OCI-LY3 (cell line): ENCODE measurements at regions not wholly inside any gene's neighbourhood (a gene's known extent, or its start where the extent isn't known, plus 50 kb on each side); places are given as distances from the start of the nearest gene placed in this dataset.
A peak's percentile ranks its signal among the peaks of the same experiment; 100 is the strongest.

Experiments
- H2AFZ ChIP-seq: fragments of 200-600, 300-600 bp; shearing (Covaris generic); 2 replicates; pipeline ENCODE4 v1.6.0; 2014; ENCODE audit warnings: antibody characterized with exemption, low read depth, low read length
- H3K27ac ChIP-seq: fragments of 200-600, 300-600 bp; sonication (generic); 2 replicates; pipeline ENCODE4 v1.5.1; 2014; ENCODE audit warnings: mild to moderate bottlenecking, low read length, moderate library complexity, mixed read lengths
- H3K27me3 ChIP-seq: fragments of 200-600, 300-600 bp; sonication (generic); 2 replicates; pipeline ENCODE4 v1.6.1; 2014; ENCODE audit warnings: low read depth, low read length, mixed read lengths
- H3K36me3 ChIP-seq: fragments of 200-600, 300-600 bp; sonication (generic); replicated peaks from 2 replicates; pipeline ENCODE3; 2014; ENCODE audit warnings: low read depth, low read length, mixed read lengths
- H3K4me1 ChIP-seq: fragments of 300-600, 200-600 bp; sonication (generic); 2 replicates; pipeline ENCODE4 v1.6.1; 2014; ENCODE audit warnings: low read length, mixed read lengths
- H3K4me2 ChIP-seq: fragments of 200-600, 300-600 bp; sonication (generic); 2 replicates; pipeline ENCODE4 v1.6.1; 2014; ENCODE audit warnings: low read length, mixed read lengths
- H3K4me3 ChIP-seq: fragments of 300-600, 200-600 bp; sonication (generic); 2 replicates; pipeline ENCODE4 v1.5.1; 2014; ENCODE audit warnings: antibody characterized with exemption, mild to moderate bottlenecking, low read length, moderate library complexity
- H3K79me2 ChIP-seq: fragments of 300-600, 200-600 bp; shearing (Covaris generic); 2 replicates; pipeline ENCODE4 v1.6.1; 2014; ENCODE audit warnings: mild to moderate bottlenecking, low read length, mixed read lengths
- H3K9ac ChIP-seq: fragments of 300-600, 200-600 bp; shearing (Covaris generic); 2 replicates; pipeline ENCODE4 v1.6.0; 2014; ENCODE audit warnings: mild to moderate bottlenecking, low read length, moderate library complexity
- H3K9me3 ChIP-seq: fragments of 200-600, 300-600 bp; shearing (Covaris generic); 2 replicates; pipeline ENCODE4 v1.6.1; 2014; ENCODE audit warnings: low read length, mixed read lengths; ENCODE audit not compliant: insufficient read depth
- H4K20me1 ChIP-seq: fragments of 200-600, 300-600 bp; sonication (generic); 2 replicates; pipeline ENCODE4 v1.6.1; 2016; ENCODE audit warnings: low read length, mixed read lengths; ENCODE audit not compliant: insufficient read depth
- CTCF ChIP-seq: fragments of 200-600, 300-600 bp; sonication (generic); IDR thresholded peaks from 2 replicates; pipeline ENCODE4 v1.5.1; 2014; ENCODE audit warnings: antibody characterized with exemption, low read length, low read depth
- EZH2phosphoT487 ChIP-seq: fragments of 200-600 bp; shearing (Covaris generic); IDR thresholded peaks from 2 replicates; pipeline ENCODE4 v1.6.1; 2018; ENCODE audit warnings: antibody characterized with exemption, mixed run types, low read depth

GRCh38 chr20:6921717-6922386, 154.4 kb downstream of the BMP2 start:
- TF ChIP-seq CTCF (no peak), EZH2phosphoT487 (no peak)
- Histone ChIP-seq H3K4me3 (no peak overlapping the region), H3K27ac (no peak overlapping the region), H3K4me2 (no peak overlapping the region), H3K79me2 (no peaks in the 10 kb centered on the region), H2AFZ (no peak overlapping the region), H3K36me3 (no peaks in the 10 kb centered on the region), H3K27me3 (no peaks in the 10 kb centered on the region), H3K9me3 (no peaks in the 10 kb centered on the region), H3K9ac (no peak overlapping the region), H3K4me1 (no peaks in the 10 kb centered on the region), H4K20me1 (no peaks in the 10 kb centered on the region)

GRCh38 chr20:6924681-6925080, 157.2 kb downstream of the BMP2 start:
- no peak for TF ChIP-seq EZH2phosphoT487
- TF ChIP-seq CTCF, result no peak
- no peaks in the 10 kb centered on the region for H3K36me3 ChIP-seq
- no peak overlapping the region for H3K4me3 ChIP-seq
- no peaks in the 10 kb centered on the region for H3K9me3 ChIP-seq
- H2AFZ ChIP-seq, result no peak overlapping the region
- H3K4me1 ChIP-seq, result no peaks in the 10 kb centered on the region
- H3K27me3 ChIP-seq, result no peaks in the 10 kb centered on the region
- no peak overlapping the region for H3K4me2 ChIP-seq
- H3K9ac ChIP-seq, result no peak overlapping the region
- no peaks in the 10 kb centered on the region for H3K79me2 ChIP-seq
- H4K20me1 ChIP-seq, result no peaks in the 10 kb centered on the region
- no peak overlapping the region for H3K27ac ChIP-seq

GRCh38 chr20:6925744-6926278, 158.3 kb downstream of the BMP2 start:
- H2AFZ ChIP-seq, result no peak overlapping the region
- no peaks in the 10 kb centered on the region for H3K36me3 ChIP-seq
- H3K27me3 ChIP-seq, result no peaks in the 10 kb centered on the region
- no peaks in the 10 kb centered on the region for H3K79me2 ChIP-seq
- H3K9ac ChIP-seq, result no peak overlapping the region
- H3K27ac ChIP-seq, result no peak overlapping the region
- TF ChIP-seq EZH2phosphoT487 (no peak), CTCF (no peak)
- H3K4me2 ChIP-seq, result no peak overlapping the region
- H4K20me1 ChIP-seq, result no peaks in the 10 kb centered on the region
- no peak overlapping the region for H3K4me3 ChIP-seq
- H3K4me1 ChIP-seq, result no peaks in the 10 kb centered on the region
- H3K9me3 ChIP-seq, result 0 out of 2 replicates have a peak, but pooled peaks cover 2% of the 10 kb centered on the region

GRCh38 chr20:6940048-6940447, 172.6 kb downstream of the BMP2 start:
- Histone ChIP-seq H3K4me3 (no peak overlapping the region), H3K79me2 (no peaks in the 10 kb centered on the region), H4K20me1 (no peaks in the 10 kb centered on the region), H3K27me3 (no peaks in the 10 kb centered on the region), H3K4me2 (no peak overlapping the region), H3K9ac (no peak overlapping the region), H3K9me3 (no peaks in the 10 kb centered on the region), H3K36me3 (no peaks in the 10 kb centered on the region), H3K4me1 (no peaks in the 10 kb centered on the region), H2AFZ (no peak overlapping the region), H3K27ac (no peak overlapping the region)
- TF ChIP-seq EZH2phosphoT487 (no peak), CTCF (peak; percentile 79)
